ENCODE measurements at regions not wholly inside any gene's neighbourhood (a gene's known extent, or its start where the extent isn't known, plus 50 kb on each side); places are given as distances from the start of the nearest gene placed in this dataset.
A peak's percentile ranks its signal among the peaks of the same experiment; 100 is the strongest.

- TF ChIP-seq, protein P1, sequence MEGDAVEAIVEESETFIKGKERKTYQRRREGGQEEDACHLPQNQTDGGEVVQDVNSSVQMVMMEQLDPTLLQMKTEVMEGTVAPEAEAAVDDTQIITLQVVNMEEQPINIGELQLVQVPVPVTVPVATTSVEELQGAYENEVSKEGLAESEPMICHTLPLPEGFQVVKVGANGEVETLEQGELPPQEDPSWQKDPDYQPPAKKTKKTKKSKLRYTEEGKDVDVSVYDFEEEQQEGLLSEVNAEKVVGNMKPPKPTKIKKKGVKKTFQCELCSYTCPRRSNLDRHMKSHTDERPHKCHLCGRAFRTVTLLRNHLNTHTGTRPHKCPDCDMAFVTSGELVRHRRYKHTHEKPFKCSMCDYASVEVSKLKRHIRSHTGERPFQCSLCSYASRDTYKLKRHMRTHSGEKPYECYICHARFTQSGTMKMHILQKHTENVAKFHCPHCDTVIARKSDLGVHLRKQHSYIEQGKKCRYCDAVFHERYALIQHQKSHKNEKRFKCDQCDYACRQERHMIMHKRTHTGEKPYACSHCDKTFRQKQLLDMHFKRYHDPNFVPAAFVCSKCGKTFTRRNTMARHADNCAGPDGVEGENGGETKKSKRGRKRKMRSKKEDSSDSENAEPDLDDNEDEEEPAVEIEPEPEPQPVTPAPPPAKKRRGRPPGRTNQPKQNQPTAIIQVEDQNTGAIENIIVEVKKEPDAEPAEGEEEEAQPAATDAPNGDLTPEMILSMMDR (IDR thresholded peaks at IDR 0.05; ENCODE audit: control extremely low read depth, extremely low read depth): no peak
- ATAC-seq (ENCODE audit: insufficient read depth, low FRiP score): no peak
Measured at GRCh38 chr4:30245140-30245539, 475.0 kb upstream of the PCDH7 start.

DNA sequence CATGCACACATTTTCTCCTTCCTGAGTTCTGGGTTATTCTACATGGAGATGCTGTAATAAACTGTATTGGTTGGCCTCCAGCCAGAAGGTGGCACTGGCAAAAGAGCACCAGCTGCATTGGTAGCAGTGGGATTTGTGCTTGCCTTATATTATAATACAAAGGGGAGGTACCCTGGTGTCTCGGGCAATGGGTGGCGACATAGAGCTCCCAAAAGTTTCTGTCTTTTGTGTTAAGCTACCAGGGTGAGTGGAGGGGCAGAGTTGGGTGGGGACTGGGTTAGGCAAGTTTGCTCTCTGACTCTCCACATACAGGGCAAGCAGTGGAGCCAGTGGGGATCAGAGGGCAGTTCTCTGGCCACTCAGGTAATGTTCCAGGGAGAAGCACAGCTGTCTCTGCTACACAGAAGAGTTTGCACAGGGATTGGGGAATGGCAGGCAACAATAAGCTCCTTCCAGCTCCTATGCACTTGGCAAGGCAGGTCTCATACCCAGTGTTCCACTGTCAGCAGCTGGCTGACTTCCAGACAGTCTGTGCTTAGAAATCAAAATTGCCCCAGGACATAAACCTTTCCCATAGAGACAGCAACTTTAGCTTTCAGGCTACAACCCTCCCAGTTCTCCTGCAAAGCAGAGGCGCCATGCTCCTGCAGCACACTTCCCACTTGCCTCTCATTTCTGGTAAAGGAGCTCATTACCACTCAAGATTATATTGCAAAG lies 463.9 kb upstream of the PCDH7 start:
- Histone ChIP-seq H3K27me3 (ENCODE audit: control insufficient read depth in 3 of 3, insufficient read depth in 3 of 3, low read length in 2 of 3) (no peaks in the 10 kb centered on the region), H3K36me3 (ENCODE audit: control insufficient read depth in 4 of 4, insufficient read depth in 4 of 4, low read length in 4 of 4) (no peaks in the 10 kb centered on the region), H3K27ac (ENCODE audit: low read depth in 1 of 2, low read length in 1 of 2) (no peak overlapping the region), H3K9me3 (ENCODE audit: control insufficient read depth in 4 of 4, insufficient read depth in 3 of 4, low read length in 3 of 4) (peaks cover 0 to 5% (median 0%) of the 10 kb centered on the region in 4 donors), H3K4me3 (no peak overlapping the region), H3K9ac (ENCODE audit: insufficient read depth in 1 of 2, low read length in 2 of 2) (no peak overlapping the region), H3K4me1 (ENCODE audit: control insufficient read depth in 5 of 5, insufficient read depth in 5 of 5, low read length in 5 of 5) (no peaks in the 10 kb centered on the region)
- DNase-seq (peak in 1 of 3 donors; percentile 6), ATAC-seq (ENCODE audit: insufficient read depth, low FRiP score) (no peak)
- TF ChIP-seq, protein P1 (IDR thresholded peaks at IDR 0.05; ENCODE audit: control extremely low read depth, extremely low read depth): no peak
- 85 to 91% methylated on average over 3 of the region's 3 CpGs for WGBS, 2 donors

More at GRCh38 chr4:30245140-30245539, 475.0 kb upstream of the PCDH7 start:
- peaks cover 0 to 10% (median 6%) of the 10 kb centered on the region in 4 donors for H3K9me3 ChIP-seq (ENCODE audit: control insufficient read depth in 4 of 4, insufficient read depth in 3 of 4, low read length in 3 of 4)
- no peaks in the 10 kb centered on the region for H3K4me1 ChIP-seq (ENCODE audit: control insufficient read depth in 5 of 5, insufficient read depth in 5 of 5, low read length in 5 of 5)
- DNase-seq: no peak
- no peaks in the 10 kb centered on the region for H3K27me3 ChIP-seq (ENCODE audit: control insufficient read depth in 3 of 3, insufficient read depth in 3 of 3, low read length in 2 of 3)
- no peak overlapping the region for H3K27ac ChIP-seq (ENCODE audit: low read depth in 1 of 2, low read length in 1 of 2)
- H3K36me3 ChIP-seq (ENCODE audit: control insufficient read depth in 4 of 4, insufficient read depth in 4 of 4, low read length in 4 of 4): no peaks in the 10 kb centered on the region
- H3K9ac ChIP-seq (ENCODE audit: insufficient read depth in 1 of 2, low read length in 2 of 2): no peak overlapping the region
- H3K4me3 ChIP-seq: no peak overlapping the region

GRCh38 chr4:30258949-30259348 lies 461.2 kb upstream of the PCDH7 start:
- H3K4me3 ChIP-seq: no peak overlapping the region
- no peak overlapping the region for H3K9ac ChIP-seq (ENCODE audit: insufficient read depth in 1 of 2, low read length in 2 of 2)
- peaks cover 0 to 5% (median 0%) of the 10 kb centered on the region in 4 donors for H3K9me3 ChIP-seq (ENCODE audit: control insufficient read depth in 4 of 4, insufficient read depth in 3 of 4, low read length in 3 of 4)
- no peak overlapping the region for H3K27ac ChIP-seq (ENCODE audit: low read depth in 1 of 2, low read length in 1 of 2)
- no peaks in the 10 kb centered on the region for H3K27me3 ChIP-seq (ENCODE audit: control insufficient read depth in 3 of 3, insufficient read depth in 3 of 3, low read length in 2 of 3)
- DNase-seq (no peak), ATAC-seq (ENCODE audit: insufficient read depth, low FRiP score) (no peak)
- TF ChIP-seq, protein P1 (IDR thresholded peaks at IDR 0.05; ENCODE audit: control extremely low read depth, extremely low read depth): no peak
- no peaks in the 10 kb centered on the region for H3K36me3 ChIP-seq (ENCODE audit: control insufficient read depth in 4 of 4, insufficient read depth in 4 of 4, low read length in 4 of 4)
- H3K4me1 ChIP-seq (ENCODE audit: control insufficient read depth in 5 of 5, insufficient read depth in 5 of 5, low read length in 5 of 5): peaks cover 0 to 6% (median 0%) of the 10 kb centered on the region in 5 donors
- WGBS, 2 donors: 65 to 77% methylated on average over 3 of the region's 3 CpGs
